Spleen (tissue), 11 donors: ENCODE measurements at regions not wholly inside any gene's neighbourhood (a gene's known extent, or its start where the extent isn't known, plus 50 kb on each side); places are given as distances from the start of the nearest gene placed in this dataset.
"Not testable (repeated sequence)": the region's sequence is repeated elsewhere in the genome, so short reads cannot be mapped to it uniquely, and the experiment has no call there.

ENCODE experiments used
- DNase-seq: peaks from one replicate; pipeline ENCODE4 v3.0.0-alpha.2; 2020
- H3K27ac ChIP-seq, 8 donors: fragments of 200-600 bp; sonication (generic) in 7 of 8; 1 replicate in 4 of 8; 2 replicates in 4 of 8; pipeline versions ENCODE4 v1.5.0 to v1.8.0; 2016 to 2021; ENCODE audit warnings: inconsistent platforms in 4 of 8, mild to moderate bottlenecking in 4 of 8, moderate library complexity in 1 of 8
- H3K27me3 ChIP-seq, 7 donors: fragments of 200-600 bp; sonication (generic) in 6 of 7; replicated peaks in 1 of 7; 1 replicate in 4 of 7; 2 replicates in 3 of 7; pipeline versions ENCODE4 v1.5.0 to v1.8.0; 2016 to 2021; ENCODE audit warnings: inconsistent platforms in 3 of 7, mild to moderate bottlenecking in 1 of 7
- H3K36me3 ChIP-seq, 6 donors: fragments of 200-600 bp; sonication (generic) in 5 of 6; 1 replicate in 4 of 6; 2 replicates in 2 of 6; pipeline versions ENCODE4 v1.5.0 to v1.8.0; 2016 to 2021; ENCODE audit warnings: inconsistent platforms in 2 of 6
- H3K4me1 ChIP-seq, 6 donors: fragments of 200-600 bp; sonication (generic) in 5 of 6; 1 replicate in 3 of 6; 2 replicates in 3 of 6; pipeline versions ENCODE4 v1.5.0 to v1.8.0; 2016 to 2021; ENCODE audit warnings: inconsistent platforms in 3 of 6
- H3K4me3 ChIP-seq, 8 donors: fragments of 200-600 bp; sonication (generic) in 7 of 8; 1 replicate in 4 of 8; 2 replicates in 4 of 8; pipeline versions ENCODE4 v1.5.0 to v1.8.0; 2016 to 2021; ENCODE audit warnings: inconsistent platforms in 4 of 8, mild to moderate bottlenecking in 4 of 8, moderate library complexity in 2 of 8
- H3K9me3 ChIP-seq, 8 donors: fragments of 200-600 bp; sonication (generic) in 7 of 8; 1 replicate in 4 of 8; 2 replicates in 4 of 8; pipeline versions ENCODE4 v1.5.0 to v1.8.0; 2016 to 2021; ENCODE audit warnings: inconsistent platforms in 4 of 8
- CTCF ChIP-seq, 11 experiments: fragments of 200-600 bp in 7 of 11; fragments of 450-650 bp in 4 of 11; sonication (generic) in 4 of 11; IDR thresholded peaks in 8 of 11; conservative IDR thresholded peaks in 3 of 11; 1 replicate in 7 of 11; 2 replicates in 4 of 11; pipeline versions ENCODE4 v1.4.0 to v1.8.0; 2016 to 2021; ENCODE audit warnings: antibody characterized with exemption in 11 of 11, inconsistent platforms in 4 of 11, mild to moderate bottlenecking in 1 of 11
- POLR2A ChIP-seq, 3 donors: fragments of 450-650 bp; IDR thresholded peaks; one replicate each; pipeline ENCODE4 v1.5.1; 2017; ENCODE audit warnings: antibody characterized with exemption in 3 of 3, mild to moderate bottlenecking in 1 of 3
- POLR2AphosphoS5 ChIP-seq, 3 donors: sonication (generic); formaldehyde crosslinking; IDR thresholded peaks; one replicate each; pipeline ENCODE4 v1.5.1; 2017; ENCODE audit warnings: antibody characterized with exemption in 3 of 3
- WGBS, 5 donors: extraction: QIAGEN DNeasy Blood & Tissue Kit in 3 of 5; methylation state at CpG; one replicate each; pipeline versions ENCODE4 v1.1.5 to v1.1.7; 2013 to 2018; 5-methylcytosine and 5-hydroxymethylcytosine counted together
- intact Hi-C: fragments of 100-400 bp; cut with DNase I; formaldehyde crosslinking; loops from one replicate; pipeline ENCODE4 v1.15.0; 2023; ENCODE audit warnings: low total_unique reads
- donor health status: healthy with polysubstance abuse.
- donor health status: DM: no; HTN: no; CAD: no; lungs with moderate emphysema.
- donor health status: DM: no; HTN: no; CAD: no.
- donor health status: Bipolar disorder and iron deficiency.
- donor health status: healthy.
- donor health status: DM: no; HTN: no; CAD: no.
- donor health status: DM: yes; HTN: yes; CAD: no.

- H3K4me3 ChIP-seq: no peak overlapping the region
- peaks cover 0 to 18% (median 0%) of the 10 kb centered on the region in 7 donors for H3K27me3 ChIP-seq
- intact Hi-C loops: no loop called here
- H3K27ac ChIP-seq: no peak overlapping the region
- WGBS, 5 donors: 54 to 88% (median 71%) methylated on average over 2 of the region's 2 CpGs
- no peak for DNase-seq
- H3K9me3 ChIP-seq: peaks cover 0 to 7% (median 0%) of the 10 kb centered on the region in 8 donors
- no peaks in the 10 kb centered on the region for H3K4me1 ChIP-seq
- H3K36me3 ChIP-seq: no peaks in the 10 kb centered on the region
- TF ChIP-seq CTCF (IDR thresholded peaks at IDR 0.05 in 8 of 11, conservative IDR thresholded peaks at IDR 0.05 in 3 of 11): no peak
- TF ChIP-seq POLR2A (IDR thresholded peaks at IDR 0.05): no peak
- TF ChIP-seq POLR2AphosphoS5 (IDR thresholded peaks at IDR 0.05): no peak
These were observed 350.3 kb upstream of the HS6ST1 start for GRCh38 chr2:128668946-128669345.

GRCh38 chr2:128670066-128670465, 351.4 kb upstream of the HS6ST1 start:
- peaks cover 0 to 7% (median 0%) of the 10 kb centered on the region in 8 donors for H3K9me3 ChIP-seq
- no peaks in the 10 kb centered on the region for H3K36me3 ChIP-seq
- H3K27ac ChIP-seq: no peak overlapping the region
- intact Hi-C loops: no loop called here
- H3K4me3 ChIP-seq: no peak overlapping the region
- TF ChIP-seq POLR2A (IDR thresholded peaks at IDR 0.05): no peak
- TF ChIP-seq CTCF (IDR thresholded peaks at IDR 0.05 in 8 of 11, conservative IDR thresholded peaks at IDR 0.05 in 3 of 11): no peak
- no peak for TF ChIP-seq POLR2AphosphoS5 (IDR thresholded peaks at IDR 0.05)
- 89 to 100% (median 96%) methylated on average over 1 of the region's 1 CpG for WGBS, 5 donors
- H3K4me1 ChIP-seq: no peaks in the 10 kb centered on the region
- DNase-seq: no peak
- H3K27me3 ChIP-seq: peaks cover 0 to 14% (median 0%) of the 10 kb centered on the region in 7 donors

GRCh38 chr2:128671981-128672757, 353.5 kb upstream of the HS6ST1 start:
- H3K4me3 ChIP-seq, intact Hi-C loops, DNase-seq, H3K4me1 ChIP-seq, H3K36me3 ChIP-seq, H3K9me3 ChIP-seq, H3K27ac ChIP-seq, H3K27me3 ChIP-seq: not testable (repeated sequence)
- WGBS, 5 donors: 91 to 96% (median 94%) methylated on average over 23 to 36 of the region's 36 CpGs

- H3K27ac ChIP-seq, intact Hi-C loops, DNase-seq, H3K9me3 ChIP-seq, H3K4me3 ChIP-seq, H3K36me3 ChIP-seq, H3K27me3 ChIP-seq, H3K4me1 ChIP-seq: not testable (repeated sequence)
- 85 to 93% (median 88%) methylated on average over 12 of the region's 12 CpGs for WGBS, 5 donors
These were observed 361.0 kb upstream of the HS6ST1 start for GRCh38 chr2:128679680-128680079.

- WGBS, 5 donors: 74 to 91% (median 86%) methylated on average over 5 of the region's 5 CpGs
- no peaks in the 10 kb centered on the region for H3K27me3 ChIP-seq
- no peak overlapping the region for H3K4me3 ChIP-seq
- H3K36me3 ChIP-seq: no peaks in the 10 kb centered on the region
- H3K4me1 ChIP-seq: peaks cover 0 to 13% (median 6%) of the 10 kb centered on the region in 6 donors
- TF ChIP-seq CTCF (IDR thresholded peaks at IDR 0.05 in 8 of 11, conservative IDR thresholded peaks at IDR 0.05 in 3 of 11) (no peak), POLR2AphosphoS5 (IDR thresholded peaks at IDR 0.05) (no peak), POLR2A (IDR thresholded peaks at IDR 0.05) (no peak)
- H3K9me3 ChIP-seq: no peaks in the 10 kb centered on the region
- intact Hi-C loops: no loop called here
- no peak for DNase-seq
- H3K27ac ChIP-seq: no peak overlapping the region
These were observed 362.8 kb upstream of the HS6ST1 start for GRCh38 chr2:128681507-128681906.
